ENCODE measurements at regions not wholly inside any gene's neighbourhood (a gene's known extent, or its start where the extent isn't known, plus 50 kb on each side); places are given as distances from the start of the nearest gene placed in this dataset.

DNA sequence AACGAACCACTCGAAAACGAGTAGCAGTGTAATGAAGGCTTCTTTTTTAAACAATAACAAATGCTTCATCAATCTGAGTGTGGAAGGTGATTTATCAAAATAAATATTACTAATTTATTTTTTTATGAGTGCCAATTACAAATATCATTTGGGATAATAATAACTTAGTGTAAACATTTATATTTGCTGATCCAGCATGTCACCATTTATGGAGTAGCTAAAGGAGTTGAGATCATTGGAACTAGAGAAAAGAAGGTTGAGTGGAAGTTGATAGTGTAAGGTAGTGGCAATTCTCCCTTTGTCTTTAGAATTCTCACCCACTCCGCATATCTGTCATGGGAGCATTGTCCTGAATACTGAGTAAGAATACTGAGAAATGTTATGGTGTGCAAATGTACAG lies 67.1 kb upstream of the KIF26B start:
- Mint-ChIP-seq H3K27me3 (ENCODE audit: low read depth) (no peaks in the 10 kb centered on the region), H3K36me3 (peaks cover 4% of the 10 kb centered on the region), H3K4me3 (no peak overlapping the region), H3K27ac (no peak overlapping the region), H3K4me1 (peaks cover 2% of the 10 kb centered on the region), H3K9me3 (peaks cover 4% of the 10 kb centered on the region)
- TF ChIP-seq, protein P1, sequence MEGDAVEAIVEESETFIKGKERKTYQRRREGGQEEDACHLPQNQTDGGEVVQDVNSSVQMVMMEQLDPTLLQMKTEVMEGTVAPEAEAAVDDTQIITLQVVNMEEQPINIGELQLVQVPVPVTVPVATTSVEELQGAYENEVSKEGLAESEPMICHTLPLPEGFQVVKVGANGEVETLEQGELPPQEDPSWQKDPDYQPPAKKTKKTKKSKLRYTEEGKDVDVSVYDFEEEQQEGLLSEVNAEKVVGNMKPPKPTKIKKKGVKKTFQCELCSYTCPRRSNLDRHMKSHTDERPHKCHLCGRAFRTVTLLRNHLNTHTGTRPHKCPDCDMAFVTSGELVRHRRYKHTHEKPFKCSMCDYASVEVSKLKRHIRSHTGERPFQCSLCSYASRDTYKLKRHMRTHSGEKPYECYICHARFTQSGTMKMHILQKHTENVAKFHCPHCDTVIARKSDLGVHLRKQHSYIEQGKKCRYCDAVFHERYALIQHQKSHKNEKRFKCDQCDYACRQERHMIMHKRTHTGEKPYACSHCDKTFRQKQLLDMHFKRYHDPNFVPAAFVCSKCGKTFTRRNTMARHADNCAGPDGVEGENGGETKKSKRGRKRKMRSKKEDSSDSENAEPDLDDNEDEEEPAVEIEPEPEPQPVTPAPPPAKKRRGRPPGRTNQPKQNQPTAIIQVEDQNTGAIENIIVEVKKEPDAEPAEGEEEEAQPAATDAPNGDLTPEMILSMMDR (IDR thresholded peaks at IDR 0.05; ENCODE audit: unreplicated experiment): no peak
- no peak for DNase-seq (ENCODE audit: low spot score in 2 of 2, unreplicated experiment in 2 of 2)

DNA sequence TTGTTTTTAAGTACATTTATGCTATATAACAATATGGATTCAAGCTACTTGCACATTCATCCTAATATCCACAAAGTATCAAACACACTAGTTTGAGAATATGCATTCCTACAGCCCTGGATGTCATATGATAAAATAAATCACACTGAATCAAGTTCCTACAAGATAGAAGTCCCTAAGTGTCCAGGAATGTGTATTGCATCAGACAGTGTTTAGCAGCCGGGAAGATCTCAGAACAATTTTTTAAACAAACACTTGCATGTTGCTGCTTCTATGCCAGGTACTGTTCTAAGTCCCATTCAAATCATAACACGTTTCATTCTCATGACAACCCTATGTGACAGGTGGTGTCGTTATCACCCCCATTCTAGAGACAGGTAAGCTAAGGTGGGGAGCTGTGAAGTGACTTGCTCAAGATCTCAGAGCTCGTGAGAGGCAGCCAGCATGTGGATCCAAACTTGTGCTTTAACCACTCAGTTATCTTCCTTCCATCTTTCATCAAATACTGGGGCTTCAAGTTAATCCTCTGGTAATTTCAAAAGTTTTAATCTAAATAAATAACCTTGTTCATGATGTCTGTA lies 68.3 kb upstream of the KIF26B start:
- peaks cover 4% of the 10 kb centered on the region for H3K9me3 Mint-ChIP-seq
- TF ChIP-seq, protein P1 (IDR thresholded peaks at IDR 0.05; ENCODE audit: unreplicated experiment): no peak
- no peaks in the 10 kb centered on the region for H3K27me3 Mint-ChIP-seq (ENCODE audit: low read depth)
- no peak overlapping the region for H3K4me3 Mint-ChIP-seq
- no peaks in the 10 kb centered on the region for H3K4me1 Mint-ChIP-seq
- H3K36me3 Mint-ChIP-seq: peaks cover 6% of the 10 kb centered on the region
- DNase-seq (ENCODE audit: low spot score in 2 of 2, unreplicated experiment in 2 of 2): no peak
- no peak overlapping the region for H3K27ac Mint-ChIP-seq

DNA sequence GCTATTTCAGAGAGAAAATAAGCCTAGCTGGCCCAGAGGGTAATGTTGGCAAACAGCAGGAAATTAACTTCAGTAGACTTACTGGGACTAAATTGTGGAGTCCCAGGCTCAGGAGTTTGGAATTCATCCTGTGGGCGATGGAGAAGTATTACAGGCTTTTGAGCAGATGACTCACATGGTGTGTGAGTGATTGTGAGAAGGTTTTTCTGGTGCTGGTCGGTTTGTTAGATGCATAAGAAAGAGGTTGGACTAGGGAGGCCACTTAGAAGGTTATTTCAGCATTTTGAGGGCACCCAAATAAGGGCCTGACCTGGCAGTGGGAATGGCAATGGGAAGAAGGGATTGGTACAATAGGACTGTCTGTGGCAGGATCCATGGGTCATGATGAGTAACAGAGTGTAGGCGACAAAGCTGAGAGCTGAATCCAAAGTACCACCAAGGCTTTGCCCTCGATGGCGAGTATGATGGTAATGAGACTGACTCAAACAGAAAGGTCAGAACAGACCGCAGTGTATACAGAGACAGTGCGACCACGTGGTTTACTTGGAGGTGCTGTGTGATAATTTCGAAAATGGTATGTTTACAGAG lies 69.2 kb upstream of the KIF26B start:
- H3K27ac Mint-ChIP-seq: no peak overlapping the region
- TF ChIP-seq, protein P1 (IDR thresholded peaks at IDR 0.05; ENCODE audit: unreplicated experiment): no peak

DNA sequence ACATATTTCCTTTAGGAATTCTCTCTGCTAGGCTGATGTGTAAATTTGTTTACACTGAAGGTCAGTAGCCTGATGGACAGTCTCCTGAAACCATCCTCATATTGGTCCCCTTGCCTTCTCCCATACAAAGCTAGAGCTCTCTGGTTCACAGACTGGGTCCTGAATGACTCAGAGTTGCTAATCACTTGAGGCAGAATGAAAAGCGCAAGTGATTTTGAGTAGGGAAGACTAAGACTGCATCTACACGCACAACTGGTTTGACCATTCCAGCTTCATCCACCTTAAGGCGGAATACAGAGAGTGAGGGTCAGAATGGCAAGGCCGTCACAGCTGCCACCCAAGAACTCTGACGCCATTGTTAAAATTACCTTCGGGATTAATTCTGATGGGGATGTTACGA lies 70.2 kb upstream of the KIF26B start:
- Mint-ChIP-seq H3K27me3 (ENCODE audit: low read depth) (no peaks in the 10 kb centered on the region), H3K9me3 (peaks cover 4% of the 10 kb centered on the region), H3K4me3 (no peak overlapping the region), H3K27ac (no peak overlapping the region), H3K4me1 (no peaks in the 10 kb centered on the region), H3K36me3 (peaks cover 6% of the 10 kb centered on the region)
- no peak for DNase-seq (ENCODE audit: low spot score in 2 of 2, unreplicated experiment in 2 of 2)
- TF ChIP-seq, protein P1 (IDR thresholded peaks at IDR 0.05; ENCODE audit: unreplicated experiment): no peak

More for the DNA sequence above, 69.2 kb upstream of the KIF26B start:
- H3K4me3 Mint-ChIP-seq: no peak overlapping the region
- no peaks in the 10 kb centered on the region for H3K4me1 Mint-ChIP-seq
- H3K36me3 Mint-ChIP-seq: peaks cover 6% of the 10 kb centered on the region
- H3K9me3 Mint-ChIP-seq: peaks cover 4% of the 10 kb centered on the region
- DNase-seq (ENCODE audit: low spot score in 2 of 2, unreplicated experiment in 2 of 2): no peak
- no peaks in the 10 kb centered on the region for H3K27me3 Mint-ChIP-seq (ENCODE audit: low read depth)

DNA sequence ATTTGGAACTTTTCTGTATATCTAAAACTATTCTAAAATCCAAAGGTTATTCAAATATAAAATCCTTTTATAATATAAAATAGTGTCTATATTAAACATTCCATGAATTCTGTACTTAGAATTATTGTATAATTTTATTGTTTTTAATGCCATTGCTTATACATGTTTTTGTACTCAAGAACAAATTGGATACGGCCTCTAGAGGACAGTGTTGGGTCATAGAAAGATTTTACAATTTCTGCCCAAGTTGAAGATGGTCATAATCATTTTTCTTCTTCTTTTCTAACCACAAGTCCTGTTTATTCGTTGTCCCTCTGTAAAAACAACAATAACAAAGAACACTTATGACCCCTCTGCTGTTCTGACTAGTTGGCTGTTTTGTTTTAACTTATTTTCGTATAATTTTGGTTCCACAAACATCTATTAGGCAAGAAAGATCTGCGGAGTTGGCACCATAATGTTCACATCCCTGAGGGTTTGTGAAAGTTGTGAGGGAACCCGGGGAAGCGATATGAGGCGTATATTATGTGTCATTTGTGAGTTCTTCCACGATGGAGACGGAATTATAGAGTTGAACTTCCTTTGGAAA lies 75.7 kb upstream of the KIF26B start:
- H3K27me3 Mint-ChIP-seq (ENCODE audit: low read depth): no peaks in the 10 kb centered on the region
- H3K27ac Mint-ChIP-seq: no peak overlapping the region
- TF ChIP-seq, protein P1 (IDR thresholded peaks at IDR 0.05; ENCODE audit: unreplicated experiment): no peak
- peaks cover 7% of the 10 kb centered on the region for H3K4me1 Mint-ChIP-seq
- H3K36me3 Mint-ChIP-seq: peaks cover 6% of the 10 kb centered on the region
- H3K9me3 Mint-ChIP-seq: peaks cover 13% of the 10 kb centered on the region
- no peak overlapping the region for H3K4me3 Mint-ChIP-seq
- DNase-seq (ENCODE audit: low spot score in 2 of 2, unreplicated experiment in 2 of 2): no peak

All from mesothelial cell of epicardium (in vitro differentiated cells).